ENCODE measurements at regions not wholly inside any gene's neighbourhood (a gene's known extent, or its start where the extent isn't known, plus 50 kb on each side); places are given as distances from the start of the nearest gene placed in this dataset.

DNA sequence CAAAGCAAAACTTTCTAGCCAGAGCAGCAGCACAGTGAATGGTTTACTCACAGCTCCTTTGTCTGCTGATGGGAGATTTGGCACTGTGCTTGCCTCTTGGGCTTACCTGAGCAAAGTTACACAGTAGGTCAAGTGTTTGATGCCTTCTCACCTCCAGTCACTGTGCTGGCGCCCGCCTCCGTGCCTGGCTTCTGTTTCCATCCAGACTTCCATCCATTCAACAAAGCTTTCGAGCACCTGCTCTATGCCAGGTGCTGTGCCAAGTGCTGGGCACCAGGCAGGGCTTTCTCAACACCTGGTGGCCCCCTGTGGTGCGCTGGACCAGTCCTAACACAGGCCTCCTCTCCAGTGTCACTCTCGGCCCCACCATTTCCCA, 199.2 kb upstream of the EEA1 start:
- TF ChIP-seq, protein P1, sequence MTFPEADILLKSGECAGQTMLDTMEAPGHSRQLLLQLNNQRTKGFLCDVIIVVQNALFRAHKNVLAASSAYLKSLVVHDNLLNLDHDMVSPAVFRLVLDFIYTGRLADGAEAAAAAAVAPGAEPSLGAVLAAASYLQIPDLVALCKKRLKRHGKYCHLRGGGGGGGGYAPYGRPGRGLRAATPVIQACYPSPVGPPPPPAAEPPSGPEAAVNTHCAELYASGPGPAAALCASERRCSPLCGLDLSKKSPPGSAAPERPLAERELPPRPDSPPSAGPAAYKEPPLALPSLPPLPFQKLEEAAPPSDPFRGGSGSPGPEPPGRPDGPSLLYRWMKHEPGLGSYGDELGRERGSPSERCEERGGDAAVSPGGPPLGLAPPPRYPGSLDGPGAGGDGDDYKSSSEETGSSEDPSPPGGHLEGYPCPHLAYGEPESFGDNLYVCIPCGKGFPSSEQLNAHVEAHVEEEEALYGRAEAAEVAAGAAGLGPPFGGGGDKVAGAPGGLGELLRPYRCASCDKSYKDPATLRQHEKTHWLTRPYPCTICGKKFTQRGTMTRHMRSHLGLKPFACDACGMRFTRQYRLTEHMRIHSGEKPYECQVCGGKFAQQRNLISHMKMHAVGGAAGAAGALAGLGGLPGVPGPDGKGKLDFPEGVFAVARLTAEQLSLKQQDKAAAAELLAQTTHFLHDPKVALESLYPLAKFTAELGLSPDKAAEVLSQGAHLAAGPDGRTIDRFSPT (tag by site-specific recombination; IDR thresholded peaks at IDR 0.05): no peak
- TF ChIP-seq, protein P2, sequence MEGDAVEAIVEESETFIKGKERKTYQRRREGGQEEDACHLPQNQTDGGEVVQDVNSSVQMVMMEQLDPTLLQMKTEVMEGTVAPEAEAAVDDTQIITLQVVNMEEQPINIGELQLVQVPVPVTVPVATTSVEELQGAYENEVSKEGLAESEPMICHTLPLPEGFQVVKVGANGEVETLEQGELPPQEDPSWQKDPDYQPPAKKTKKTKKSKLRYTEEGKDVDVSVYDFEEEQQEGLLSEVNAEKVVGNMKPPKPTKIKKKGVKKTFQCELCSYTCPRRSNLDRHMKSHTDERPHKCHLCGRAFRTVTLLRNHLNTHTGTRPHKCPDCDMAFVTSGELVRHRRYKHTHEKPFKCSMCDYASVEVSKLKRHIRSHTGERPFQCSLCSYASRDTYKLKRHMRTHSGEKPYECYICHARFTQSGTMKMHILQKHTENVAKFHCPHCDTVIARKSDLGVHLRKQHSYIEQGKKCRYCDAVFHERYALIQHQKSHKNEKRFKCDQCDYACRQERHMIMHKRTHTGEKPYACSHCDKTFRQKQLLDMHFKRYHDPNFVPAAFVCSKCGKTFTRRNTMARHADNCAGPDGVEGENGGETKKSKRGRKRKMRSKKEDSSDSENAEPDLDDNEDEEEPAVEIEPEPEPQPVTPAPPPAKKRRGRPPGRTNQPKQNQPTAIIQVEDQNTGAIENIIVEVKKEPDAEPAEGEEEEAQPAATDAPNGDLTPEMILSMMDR (tag by site-specific recombination; IDR thresholded peaks at IDR 0.05): no peak
- TF ChIP-seq PRDM1 (tag by site-specific recombination; IDR thresholded peaks at IDR 0.05): no peak
- TF ChIP-seq ZNF776 (tag by site-specific recombination; IDR thresholded peaks at IDR 0.05; ENCODE audit: borderline replicate concordance): no peak
- TF ChIP-seq MEIS1 (CRISPR knock-in tag; IDR thresholded peaks at IDR 0.05; ENCODE audit: borderline replicate concordance): no peak
- no peak for TF ChIP-seq ZNF785 (tag by site-specific recombination; IDR thresholded peaks at IDR 0.05)
- no peak for TF ChIP-seq ZNF138 (tag by site-specific recombination; IDR thresholded peaks at IDR 0.05; ENCODE audit: borderline replicate concordance)
- no peak for TF ChIP-seq ZNF274 (IDR thresholded peaks at IDR 0.05; ENCODE audit: low read length)
- TF ChIP-seq ZNF274 (tag by site-specific recombination; IDR thresholded peaks at IDR 0.05; ENCODE audit: borderline replicate concordance): no peak
- no peak for TF ChIP-seq ZFP41 (tag by site-specific recombination; IDR thresholded peaks at IDR 0.05; ENCODE audit: borderline replicate concordance)
- TF ChIP-seq, protein P3, sequence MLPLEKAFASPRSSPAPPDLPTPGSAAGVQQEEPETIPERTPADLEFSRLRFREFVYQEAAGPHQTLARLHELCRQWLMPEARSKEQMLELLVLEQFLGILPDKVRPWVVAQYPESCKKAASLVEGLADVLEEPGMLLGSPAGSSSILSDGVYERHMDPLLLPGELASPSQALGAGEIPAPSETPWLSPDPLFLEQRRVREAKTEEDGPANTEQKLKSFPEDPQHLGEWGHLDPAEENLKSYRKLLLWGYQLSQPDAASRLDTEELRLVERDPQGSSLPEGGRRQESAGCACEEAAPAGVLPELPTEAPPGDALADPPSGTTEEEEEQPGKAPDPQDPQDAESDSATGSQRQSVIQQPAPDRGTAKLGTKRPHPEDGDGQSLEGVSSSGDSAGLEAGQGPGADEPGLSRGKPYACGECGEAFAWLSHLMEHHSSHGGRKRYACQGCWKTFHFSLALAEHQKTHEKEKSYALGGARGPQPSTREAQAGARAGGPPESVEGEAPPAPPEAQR (tag by site-specific recombination; IDR thresholded peaks at IDR 0.05): no peak
- no peak for TF ChIP-seq ZNF174 (tag by site-specific recombination; IDR thresholded peaks at IDR 0.05)
- no peak for TF ChIP-seq ZBTB1 (tag by site-specific recombination; IDR thresholded peaks at IDR 0.05)
- TF ChIP-seq ZNF19 (tag by site-specific recombination; IDR thresholded peaks at IDR 0.05; ENCODE audit: low read depth): no peak

All from HEK293 (cell line).